ENCODE measurements at regions not wholly inside any gene's neighbourhood (a gene's known extent, or its start where the extent isn't known, plus 50 kb on each side); places are given as distances from the start of the nearest gene placed in this dataset.

- no peak for TF ChIP-seq POLR2AphosphoS5 (IDR thresholded peaks at IDR 0.05; ENCODE audit: borderline replicate concordance, low read depth, low read length)
- TF ChIP-seq EZH2 (IDR thresholded peaks at IDR 0.05): no peak
- no peak for TF ChIP-seq FOXP2 (optimal IDR thresholded peaks at IDR 0.05; ENCODE audit: control extremely low read depth, extremely low read length, insufficient read depth)
Measured at GRCh38 chr6:166705069-166705468, 78.0 kb upstream of the RPS6KA2 start.
